ENCODE measurements at regions not wholly inside any gene's neighbourhood (a gene's known extent, or its start where the extent isn't known, plus 50 kb on each side); places are given as distances from the start of the nearest gene placed in this dataset.

DNA sequence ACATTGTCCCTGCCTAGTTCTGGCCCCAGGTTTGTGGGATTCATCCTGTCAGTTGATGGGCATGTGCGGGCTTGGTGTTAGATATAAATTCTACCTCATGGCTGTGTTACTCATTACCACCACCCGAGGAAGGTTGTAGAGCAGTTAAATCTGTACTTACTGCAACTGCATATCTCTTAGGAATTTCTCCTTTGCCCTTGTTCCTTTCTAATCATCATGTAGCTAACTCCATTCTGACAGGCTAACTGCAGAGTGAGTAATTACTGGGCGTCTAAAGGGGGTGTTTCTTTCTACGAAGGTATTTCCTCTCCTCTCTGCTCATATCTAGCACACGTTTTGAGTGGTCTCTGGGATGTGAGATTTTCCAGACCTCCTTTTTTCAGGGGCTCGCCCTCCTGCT, 1076.7 kb downstream of the TMTC2 start:
- H3K79me2 ChIP-seq (ENCODE audit: control insufficient read depth in 1 of 2, insufficient read depth in 2 of 2, low read length in 2 of 2) = no peaks in the 10 kb centered on the region
- no peak for TF ChIP-seq USF2 (IDR thresholded peaks at IDR 0.05; ENCODE audit: low read length)
- no peak for TF ChIP-seq KDM4A (IDR thresholded peaks at IDR 0.05; ENCODE audit: low read depth, low read length, severe bottlenecking)
- TF ChIP-seq SP4 (IDR thresholded peaks at IDR 0.05; ENCODE audit: low read length) = no peak
- no peak for TF ChIP-seq JUN (IDR thresholded peaks at IDR 0.05; ENCODE audit: low read depth, low read length)
- TF ChIP-seq JUND (IDR thresholded peaks at IDR 0.05; ENCODE audit: low read length) = no peak
- no peak for TF ChIP-seq FOSL1 (IDR thresholded peaks at IDR 0.05; ENCODE audit: insufficient read depth, low read depth, low read length)
- TF ChIP-seq ZNF274 (IDR thresholded peaks at IDR 0.05; ENCODE audit: borderline replicate concordance, extremely low read depth, low read length) = no peak
- H4K8ac ChIP-seq (ENCODE audit: extremely low read depth, insufficient read depth, low read length) = no peak overlapping the region
- no peak overlapping the region for H4K5ac ChIP-seq (ENCODE audit: insufficient read length, low read depth, low read length)
- H3K4me2 ChIP-seq (ENCODE audit: insufficient read depth in 1 of 2, low read depth in 2 of 2, low read length in 2 of 2) = no peak overlapping the region
- H3K79me1 ChIP-seq (ENCODE audit: low read depth, low read length) = no peaks in the 10 kb centered on the region
- no peak overlapping the region for H4K91ac ChIP-seq (replicated peaks; ENCODE audit: insufficient read length, low read length)
- H3K4ac ChIP-seq (replicated peaks; ENCODE audit: insufficient read length, low read depth, low read length) = no peak overlapping the region
- no peak overlapping the region for H3K23ac ChIP-seq (ENCODE audit: insufficient read length)
- H3K4me3 ChIP-seq (ENCODE audit: extremely low read depth in 1 of 4, insufficient read depth in 2 of 4, low read depth in 3 of 4, low read length in 4 of 4) = no peak overlapping the region
- H3K23me2 ChIP-seq (ENCODE audit: low read depth, low read length) = no peaks in the 10 kb centered on the region
- no peaks in the 10 kb centered on the region for H3K27me3 ChIP-seq (replicated peaks in 1 of 4; ENCODE audit: control insufficient read depth in 3 of 4, extremely low read depth in 1 of 4, insufficient read depth in 3 of 4, low read length in 3 of 4)
- ChIA-PET POLR2A (ENCODE audit: partially characterized antibody) (no interaction called here), CTCF (ENCODE audit: partially characterized antibody) (no interaction called here)
- H2BK20ac ChIP-seq (ENCODE audit: low read length) = no peak overlapping the region
- no peak overlapping the region for H2AFZ ChIP-seq (ENCODE audit: low read length)
- no peak overlapping the region for H3K56ac ChIP-seq (replicated peaks; ENCODE audit: insufficient read length, low read depth, low read length)
- H3K18ac ChIP-seq (ENCODE audit: extremely low read depth, low read length) = no peak overlapping the region
- no peaks in the 10 kb centered on the region for H3K4me1 ChIP-seq (replicated peaks in 1 of 4; ENCODE audit: control insufficient read depth in 3 of 4, insufficient read depth in 4 of 4, low read length in 3 of 4)
- no peak overlapping the region for H3K27ac ChIP-seq (ENCODE audit: low read depth, low read length)
- H2BK12ac ChIP-seq (ENCODE audit: low read depth, low read length) = no peak overlapping the region
- no peak overlapping the region for H2BK5ac ChIP-seq (ENCODE audit: low read depth, low read length)
- H3K14ac ChIP-seq (ENCODE audit: insufficient read length) = no peak overlapping the region
- no peak overlapping the region for H2BK15ac ChIP-seq (ENCODE audit: low read length)
- H3K9me3 ChIP-seq (ENCODE audit: insufficient read depth in 2 of 2, low read depth in 1 of 2, low read length in 1 of 2) = no peaks in the 10 kb centered on the region; a peak in 1 of 4 replicates
- DNase-seq (ENCODE audit: low read depth in 1 of 2, low spot score in 2 of 2) = no peak
- whole genome bisulfite sequencing, 2 experiments (ENCODE audit: extremely low coverage in 1 of 2, insufficient coverage in 1 of 2, insufficient read length in 1 of 2, insufficient replicate concordance in 2 of 2, low coverage in 1 of 2, low lambda C conversion rate in 2 of 2, missing lambda C conversion rate in 1 of 2) = 93% methylated on average over 6 of the region's 6 CpGs; no CpG with 5 or more reads in 1 of the 2 experiments
- no peaks in the 10 kb centered on the region for H3K36me3 ChIP-seq (ENCODE audit: control insufficient read depth in 2 of 4, insufficient read depth in 4 of 4, low read length in 3 of 4)
- no peaks in the 10 kb centered on the region for H4K20me1 ChIP-seq (replicated peaks in 1 of 2; ENCODE audit: control insufficient read depth in 1 of 2, insufficient read depth in 2 of 2, low read length in 2 of 2)
- H3K9ac ChIP-seq (replicated peaks in 1 of 4; ENCODE audit: extremely low read depth in 1 of 4, low read depth in 3 of 4, low read length in 3 of 4) = no peak overlapping the region
- FAIRE-seq = no peak
- H2AK5ac ChIP-seq (ENCODE audit: low read depth, low read length) = no peak overlapping the region
- H2BK120ac ChIP-seq (replicated peaks; ENCODE audit: low read depth, low read length) = no peak overlapping the region

All from H1 (cell line).